ENCODE measurements at regions not wholly inside any gene's neighbourhood (a gene's known extent, or its start where the extent isn't known, plus 50 kb on each side); places are given as distances from the start of the nearest gene placed in this dataset.

DNA sequence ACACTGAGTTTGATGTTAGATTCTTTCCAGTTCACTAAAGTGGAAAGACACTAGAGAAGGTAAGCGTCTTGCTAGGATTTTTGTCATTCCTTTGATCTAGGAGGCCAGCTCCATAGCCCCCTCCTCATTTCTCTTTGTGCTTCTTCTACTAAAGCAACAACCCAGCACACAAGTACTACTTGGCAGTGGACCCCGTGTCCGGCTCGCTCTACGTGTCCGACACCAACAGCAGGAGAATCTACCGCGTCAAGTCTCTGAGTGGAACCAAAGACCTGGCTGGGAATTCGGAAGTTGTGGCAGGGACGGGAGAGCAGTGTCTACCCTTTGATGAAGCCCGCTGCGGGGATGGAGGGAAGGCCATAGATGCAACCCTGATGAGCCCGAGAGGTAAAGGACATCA is 76.6 kb upstream of the WWC1 start:
- no peak overlapping the region for H3K27ac ChIP-seq
- DNase-seq (ENCODE audit: low read depth in 1 of 2, low spot score in 1 of 2) = no peak
- no peaks in the 10 kb centered on the region for H3K9me3 ChIP-seq (ENCODE audit: low read depth)
- H3K27me3 ChIP-seq = no peaks in the 10 kb centered on the region
- peaks cover 5% of the 10 kb centered on the region for H3K4me1 ChIP-seq (ENCODE audit: low read depth)
- no peak for TF ChIP-seq CTCF (IDR thresholded peaks at IDR 0.05; ENCODE audit: low read depth, low read length)
- H3K4me3 ChIP-seq = no peak overlapping the region
- H3K36me3 ChIP-seq = no peaks in the 10 kb centered on the region

GRCh38 chr5:168215646-168216045 is 75.8 kb upstream of the WWC1 start:
- DNase-seq (ENCODE audit: low read depth in 1 of 2, low spot score in 1 of 2) = no peak

GRCh38 chr5:168216989-168217388 is 74.5 kb upstream of the WWC1 start:
- H3K36me3 ChIP-seq = no peaks in the 10 kb centered on the region
- no peak for DNase-seq (ENCODE audit: low read depth in 1 of 2, low spot score in 1 of 2)
- H3K4me1 ChIP-seq (ENCODE audit: low read depth) = peaks cover 7% of the 10 kb centered on the region
- no peak overlapping the region for H3K27ac ChIP-seq
- H3K9me3 ChIP-seq (ENCODE audit: low read depth) = no peaks in the 10 kb centered on the region
- no peaks in the 10 kb centered on the region for H3K27me3 ChIP-seq
- no peak for TF ChIP-seq CTCF (IDR thresholded peaks at IDR 0.05; ENCODE audit: low read depth, low read length)
- no peak overlapping the region for H3K4me3 ChIP-seq

More at GRCh38 chr5:168215646-168216045, 75.8 kb upstream of the WWC1 start:
- Histone ChIP-seq H3K27me3 (no peaks in the 10 kb centered on the region), H3K27ac (no peak overlapping the region), H3K9me3 (ENCODE audit: low read depth) (no peaks in the 10 kb centered on the region), H3K36me3 (no peaks in the 10 kb centered on the region), H3K4me3 (no peak overlapping the region), H3K4me1 (ENCODE audit: low read depth) (peaks cover 5% of the 10 kb centered on the region)
- no peak for TF ChIP-seq CTCF (IDR thresholded peaks at IDR 0.05; ENCODE audit: low read depth, low read length)

DNA sequence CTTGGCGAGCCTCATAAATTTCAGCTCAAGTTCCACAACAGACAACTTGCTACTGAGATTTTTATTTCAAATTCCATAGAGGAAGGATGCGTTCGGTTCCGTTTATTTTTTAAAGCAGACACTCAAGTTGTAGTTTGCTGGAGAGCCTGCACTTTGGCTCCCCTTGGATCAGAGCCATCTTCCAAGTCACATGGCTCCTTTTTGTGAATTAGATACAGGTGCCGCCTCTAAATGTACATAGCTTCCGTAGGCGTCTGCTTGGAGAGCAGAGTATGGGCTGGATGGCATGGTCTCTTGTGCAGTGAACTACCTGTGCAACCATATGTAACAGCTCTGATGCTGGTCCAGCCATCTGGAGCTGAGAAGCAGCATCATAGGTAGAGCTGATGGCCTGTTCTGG is 73.9 kb upstream of the WWC1 start:
- no peak overlapping the region for H3K27ac ChIP-seq
- no peak for TF ChIP-seq CTCF (IDR thresholded peaks at IDR 0.05; ENCODE audit: low read depth, low read length)
- H3K4me3 ChIP-seq = no peak overlapping the region
- H3K27me3 ChIP-seq = no peaks in the 10 kb centered on the region
- H3K36me3 ChIP-seq = no peaks in the 10 kb centered on the region
- H3K9me3 ChIP-seq (ENCODE audit: low read depth) = no peaks in the 10 kb centered on the region
- DNase-seq (ENCODE audit: low read depth in 1 of 2, low spot score in 1 of 2) = no peak
- peaks cover 12% of the 10 kb centered on the region for H3K4me1 ChIP-seq (ENCODE audit: low read depth)

DNA sequence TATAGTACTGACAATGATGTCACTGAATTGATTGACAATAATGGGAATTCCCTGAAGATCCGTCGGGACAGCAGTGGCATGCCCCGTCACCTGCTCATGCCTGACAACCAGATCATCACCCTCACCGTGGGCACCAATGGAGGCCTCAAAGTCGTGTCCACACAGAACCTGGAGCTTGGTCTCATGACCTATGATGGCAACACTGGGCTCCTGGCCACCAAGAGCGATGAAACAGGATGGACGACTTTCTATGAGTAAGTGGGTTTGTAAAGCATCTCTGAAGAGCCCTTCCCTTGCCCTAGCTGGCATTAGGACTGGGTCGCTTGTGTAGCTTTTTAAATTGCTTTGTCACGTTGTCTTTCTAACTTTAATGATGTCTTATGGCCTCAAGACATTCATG is 72.7 kb upstream of the WWC1 start:
- TF ChIP-seq CTCF (IDR thresholded peaks at IDR 0.05; ENCODE audit: low read depth, low read length) = no peak
- H3K27me3 ChIP-seq = no peaks in the 10 kb centered on the region
- H3K27ac ChIP-seq = no peak overlapping the region
- peaks cover 18% of the 10 kb centered on the region for H3K4me1 ChIP-seq (ENCODE audit: low read depth)
- H3K9me3 ChIP-seq (ENCODE audit: low read depth) = no peaks in the 10 kb centered on the region
- DNase-seq (ENCODE audit: low read depth in 1 of 2, low spot score in 1 of 2) = no peak
- no peaks in the 10 kb centered on the region for H3K36me3 ChIP-seq
- no peak overlapping the region for H3K4me3 ChIP-seq

Data from cardiac muscle cell (in vitro differentiated cells and primary cell).